Right lobe of liver (tissue), 6 donors: ENCODE measurements at regions not wholly inside any gene's neighbourhood (a gene's known extent, or its start where the extent isn't known, plus 50 kb on each side); places are given as distances from the start of the nearest gene placed in this dataset.

ENCODE experiments used
- ATAC-seq, 4 donors: fragments of 200-7000 bp; cut with Tn5 transposase; one replicate each; pipeline ENCODE4 v1.9.1; 2020; ENCODE audit warnings: mild to moderate bottlenecking in 4 of 4, moderate library complexity in 4 of 4
- DNase-seq, 3 donors: peaks; one replicate each; pipeline ENCODE4 v3.0.0-alpha.2; 2020
- H3K27ac ChIP-seq, 3 donors: fragments of 200-600 bp; one replicate each; pipeline ENCODE4 v1.8.0; 2022
- H3K27me3 ChIP-seq, 2 donors: fragments of 200-600 bp; one replicate each; pipeline ENCODE4 v1.8.0; 2022
- H3K36me3 ChIP-seq, 4 donors: fragments of 200-600 bp; sonication (generic) in 1 of 4; one replicate each; pipeline versions ENCODE4 v1.5.1 to v1.8.0; 2017 to 2022; ENCODE audit warnings: control low read depth in 1 of 4
- H3K4me1 ChIP-seq, 4 donors: fragments of 200-600 bp; sonication (generic) in 1 of 4; one replicate each; pipeline versions ENCODE4 v1.5.1 to v1.8.0; 2017 to 2022; ENCODE audit warnings: control low read depth in 1 of 4
- H3K4me3 ChIP-seq, 3 donors: fragments of 200-600 bp; one replicate each; pipeline ENCODE4 v1.8.0; 2022
- H3K9me3 ChIP-seq, 4 donors: fragments of 200-600 bp; sonication (generic) in 1 of 4; one replicate each; pipeline versions ENCODE4 v1.5.1 to v1.8.0; 2017 to 2022; ENCODE audit warnings: control low read depth in 1 of 4
- CTCF ChIP-seq, 4 donors: fragments of 200-600 bp in 3 of 4; fragments of 450-650 bp in 1 of 4; IDR thresholded peaks; one replicate each; pipeline versions ENCODE4 v1.5.1 to v1.8.0; 2016 to 2022; ENCODE audit warnings: antibody characterized with exemption in 4 of 4, mild to moderate bottlenecking in 2 of 4
- POLR2A ChIP-seq: fragments of 450-650 bp; IDR thresholded peaks from one replicate; pipeline ENCODE4 v1.6.1; 2017; ENCODE audit warnings: antibody characterized with exemption, mild to moderate bottlenecking
- WGBS: methylation state at CpG from one replicate; pipeline ENCODE4 v1.1.6; 2018; ENCODE audit warnings: low coverage, low lambda C conversion rate; ENCODE audit not compliant: insufficient coverage; ENCODE audit errors: missing lambda C conversion rate; 5-methylcytosine and 5-hydroxymethylcytosine counted together
- intact Hi-C, 2 donors: fragments of 100-400 bp; cut with DNase I; formaldehyde crosslinking; loops; one replicate each; pipeline versions ENCODE4 v1.11.2 to v1.14.1; 2022
- donor health status: DM: no; HTN: yes; CAD: no.
- donor health status: DM: no; HTN: no; CAD: no.
- donor health status: DM: no; HTN: no; CAD: no.
- donor health status: DM: no; HTN: yes; CAD: no.
- donor health status: DM: no; HTN: yes; CAD: no.

- ATAC-seq, result no peak
- no peak for DNase-seq
- no peaks in the 10 kb centered on the region for H3K27me3 ChIP-seq
- no peak overlapping the region for H3K27ac ChIP-seq
- H3K9me3 ChIP-seq, result no peaks in the 10 kb centered on the region
- TF ChIP-seq POLR2A (no peak), CTCF (IDR thresholded peaks at IDR 0.05) (no peak)
- no peaks in the 10 kb centered on the region for H3K4me1 ChIP-seq
- WGBS, result 32% methylated on average over 3 of the region's 8 CpGs
- intact Hi-C loops, result no loop called here
- H3K4me3 ChIP-seq, result no peak overlapping the region
- H3K36me3 ChIP-seq, result no peaks in the 10 kb centered on the region
These were observed 61.5 kb upstream of the LSM6 start for GRCh38 chr4:146114066-146114465.

- Histone ChIP-seq H3K4me1 (no peaks in the 10 kb centered on the region), H3K27me3 (no peaks in the 10 kb centered on the region), H3K4me3 (no peak overlapping the region), H3K27ac (no peak overlapping the region), H3K9me3 (no peaks in the 10 kb centered on the region), H3K36me3 (no peaks in the 10 kb centered on the region)
- intact Hi-C loops, result no loop called here
- 48% methylated on average over 7 of the region's 10 CpGs for WGBS
- DNase-seq, result no peak
- ATAC-seq, result no peak
- TF ChIP-seq POLR2A (no peak), CTCF (IDR thresholded peaks at IDR 0.05) (no peak)
These were observed 62.3 kb upstream of the LSM6 start for GRCh38 chr4:146113171-146113570.

- TF ChIP-seq CTCF (IDR thresholded peaks at IDR 0.05) (no peak), POLR2A (no peak)
- Histone ChIP-seq H3K9me3 (no peaks in the 10 kb centered on the region), H3K4me1 (no peaks in the 10 kb centered on the region), H3K36me3 (no peaks in the 10 kb centered on the region), H3K4me3 (no peak overlapping the region), H3K27me3 (no peaks in the 10 kb centered on the region), H3K27ac (no peak overlapping the region)
- DNase-seq, result no peak
- intact Hi-C loops, result no loop called here
- ATAC-seq, result no peak
These were observed 63.1 kb upstream of the LSM6 start for GRCh38 chr4:146112389-146112788.

GRCh38 chr4:146110871-146111485, 64.5 kb upstream of the LSM6 start:
- Histone ChIP-seq H3K4me1 (no peaks in the 10 kb centered on the region), H3K36me3 (no peaks in the 10 kb centered on the region), H3K4me3 (no peak overlapping the region), H3K9me3 (no peaks in the 10 kb centered on the region), H3K27me3 (no peaks in the 10 kb centered on the region), H3K27ac (no peak overlapping the region)
- ATAC-seq (no peak), DNase-seq (no peak)
- intact Hi-C loops, result no loop called here
- 57% methylated on average over 4 of the region's 4 CpGs for WGBS
- no peak for TF ChIP-seq POLR2A

GRCh38 chr4:146108756-146109155, 66.8 kb upstream of the LSM6 start:
- Histone ChIP-seq H3K9me3 (no peaks in the 10 kb centered on the region), H3K27me3 (no peaks in the 10 kb centered on the region), H3K36me3 (no peaks in the 10 kb centered on the region), H3K4me1 (no peaks in the 10 kb centered on the region), H3K27ac (no peak overlapping the region), H3K4me3 (no peak overlapping the region)
- no peak for DNase-seq
- ATAC-seq, result no peak
- intact Hi-C loops, result no loop called here
- TF ChIP-seq CTCF (IDR thresholded peaks at IDR 0.05) (no peak), POLR2A (no peak)
- 24% methylated on average over 1 of the region's 1 CpG for WGBS
